GM12892 (cell line): ENCODE measurements at regions not wholly inside any gene's neighbourhood (a gene's known extent, or its start where the extent isn't known, plus 50 kb on each side); places are given as distances from the start of the nearest gene placed in this dataset.

Source experiments
- POLR2A ChIP-seq: IDR thresholded peaks from 2 replicates; pipeline ENCODE4 v1.6.1; 2011; ENCODE audit warnings: low read depth, low read length, control low read depth
- TAF1 ChIP-seq: IDR thresholded peaks from 2 replicates; pipeline ENCODE4 v1.6.1; 2011; ENCODE audit warnings: low read depth, mild to moderate bottlenecking, control low read depth, low read length, borderline replicate concordance

GRCh38 chr14:62307844-62308243, 545.6 kb downstream of the SNAPC1 start:
- TF ChIP-seq TAF1: no peak
- no peak for TF ChIP-seq POLR2A
